ENCODE measurements at regions not wholly inside any gene's neighbourhood (a gene's known extent, or its start where the extent isn't known, plus 50 kb on each side); places are given as distances from the start of the nearest gene placed in this dataset.

- Histone ChIP-seq H3K9ac (ENCODE audit: low read length) (no peak overlapping the region), H3K4me2 (ENCODE audit: low read length) (no peak overlapping the region), H3K27ac (ENCODE audit: low read length) (no peak overlapping the region), H3K4me3 (ENCODE audit: low read length) (no peak overlapping the region), H2AFZ (ENCODE audit: low read depth, low read length) (no peak overlapping the region), H3K9me3 (ENCODE audit: insufficient read depth, low read length) (no peaks in the 10 kb centered on the region), H3K79me2 (ENCODE audit: low read length) (no peaks in the 10 kb centered on the region), H3K4me1 (ENCODE audit: low read length) (0 out of 2 replicates have a peak, but pooled peaks cover 4% of the 10 kb centered on the region), H3K27me3 (ENCODE audit: low read depth, low read length) (no peaks in the 10 kb centered on the region), H3K36me3 (replicated peaks; ENCODE audit: low read depth, low read length) (no peaks in the 10 kb centered on the region), H4K20me1 (ENCODE audit: insufficient read depth, low read length) (no peaks in the 10 kb centered on the region)
- TF ChIP-seq EZH2phosphoT487 (IDR thresholded peaks at IDR 0.05; ENCODE audit: low read depth) (no peak), CTCF (IDR thresholded peaks at IDR 0.05; ENCODE audit: low read depth, low read length) (no peak)
Observed at GRCh38 chr18:25825979-25826776, 264.2 kb downstream of the SS18 start.

GRCh38 chr18:25825056-25825455, 265.4 kb downstream of the SS18 start:
- H3K27ac ChIP-seq (ENCODE audit: low read length) = no peak overlapping the region
- H3K36me3 ChIP-seq (replicated peaks; ENCODE audit: low read depth, low read length) = no peaks in the 10 kb centered on the region

GRCh38 chr18:25819746-25820363, 270.6 kb downstream of the SS18 start:
- Histone ChIP-seq H3K9me3 (ENCODE audit: insufficient read depth, low read length) (no peaks in the 10 kb centered on the region), H3K4me3 (ENCODE audit: low read length) (no peak overlapping the region), H3K36me3 (replicated peaks; ENCODE audit: low read depth, low read length) (no peaks in the 10 kb centered on the region), H3K4me1 (ENCODE audit: low read length) (peaks cover 16% of the 10 kb centered on the region), H3K27ac (ENCODE audit: low read length) (no peak overlapping the region), H3K4me2 (ENCODE audit: low read length) (no peak overlapping the region), H2AFZ (ENCODE audit: low read depth, low read length) (no peak overlapping the region), H3K27me3 (ENCODE audit: low read depth, low read length) (no peaks in the 10 kb centered on the region), H3K9ac (ENCODE audit: low read length) (no peak overlapping the region), H3K79me2 (ENCODE audit: low read length) (no peaks in the 10 kb centered on the region), H4K20me1 (ENCODE audit: insufficient read depth, low read length) (no peaks in the 10 kb centered on the region)
- TF ChIP-seq EZH2phosphoT487 (IDR thresholded peaks at IDR 0.05; ENCODE audit: low read depth) (no peak), CTCF (IDR thresholded peaks at IDR 0.05; ENCODE audit: low read depth, low read length) (no peak)

More at GRCh38 chr18:25825056-25825455, 265.4 kb downstream of the SS18 start:
- Histone ChIP-seq H4K20me1 (ENCODE audit: insufficient read depth, low read length) (no peaks in the 10 kb centered on the region), H3K4me1 (ENCODE audit: low read length) (0 out of 2 replicates have a peak, but pooled peaks cover 4% of the 10 kb centered on the region), H2AFZ (ENCODE audit: low read depth, low read length) (no peak overlapping the region), H3K4me3 (ENCODE audit: low read length) (no peak overlapping the region), H3K4me2 (ENCODE audit: low read length) (no peak overlapping the region), H3K27me3 (ENCODE audit: low read depth, low read length) (no peaks in the 10 kb centered on the region), H3K79me2 (ENCODE audit: low read length) (no peaks in the 10 kb centered on the region), H3K9me3 (ENCODE audit: insufficient read depth, low read length) (no peaks in the 10 kb centered on the region), H3K9ac (ENCODE audit: low read length) (no peak overlapping the region)
- no peak for TF ChIP-seq EZH2phosphoT487 (IDR thresholded peaks at IDR 0.05; ENCODE audit: low read depth)
- TF ChIP-seq CTCF (IDR thresholded peaks at IDR 0.05; ENCODE audit: low read depth, low read length) = no peak

GRCh38 chr18:25818505-25818904, 271.9 kb downstream of the SS18 start:
- Histone ChIP-seq H4K20me1 (ENCODE audit: insufficient read depth, low read length) (no peaks in the 10 kb centered on the region), H2AFZ (ENCODE audit: low read depth, low read length) (no peak overlapping the region), H3K36me3 (replicated peaks; ENCODE audit: low read depth, low read length) (no peaks in the 10 kb centered on the region), H3K27me3 (ENCODE audit: low read depth, low read length) (no peaks in the 10 kb centered on the region), H3K9me3 (ENCODE audit: insufficient read depth, low read length) (no peaks in the 10 kb centered on the region), H3K4me3 (ENCODE audit: low read length) (no peak overlapping the region), H3K9ac (ENCODE audit: low read length) (no peak overlapping the region), H3K4me1 (ENCODE audit: low read length) (peaks cover 24% of the 10 kb centered on the region), H3K27ac (ENCODE audit: low read length) (no peak overlapping the region), H3K4me2 (ENCODE audit: low read length) (no peak overlapping the region), H3K79me2 (ENCODE audit: low read length) (no peaks in the 10 kb centered on the region)
- TF ChIP-seq CTCF (IDR thresholded peaks at IDR 0.05; ENCODE audit: low read depth, low read length) (no peak), EZH2phosphoT487 (IDR thresholded peaks at IDR 0.05; ENCODE audit: low read depth) (no peak)

All from OCI-LY3 (cell line).